Stomach (tissue), 8 donors: ENCODE measurements at regions not wholly inside any gene's neighbourhood (a gene's known extent, or its start where the extent isn't known, plus 50 kb on each side); places are given as distances from the start of the nearest gene placed in this dataset.

ENCODE experiments used
- DNase-seq, 2 donors: peaks; one replicate each; pipeline versions ENCODE4 v3.0.0 to v3.0.0-alpha.2; 2013 to 2019
- H3K27ac ChIP-seq, 5 donors: fragments of 200-600 bp in 4 of 5; sonication (generic) in 4 of 5; one replicate each; pipeline ENCODE4 v1.5.1; 2013 to 2019; ENCODE audit warnings: mild to moderate bottlenecking in 1 of 5, moderate library complexity in 1 of 5
- H3K27me3 ChIP-seq, 3 donors: fragments of 200-600 bp; sonication (generic); one replicate each; pipeline ENCODE4 v1.5.1; 2017 to 2019; ENCODE audit warnings: mixed run types in 1 of 3
- H3K36me3 ChIP-seq, 4 donors: fragments of 200-600 bp; sonication (generic); 1 replicate in 3 of 4; 2 replicates in 1 of 4; pipeline ENCODE4 v1.5.1; 2016 to 2019
- H3K4me1 ChIP-seq, 4 donors: fragments of 200-600 bp; sonication (generic); one replicate each; pipeline ENCODE4 v1.5.1; 2016 to 2019
- H3K4me3 ChIP-seq, 4 donors: fragments of 200-600 bp; sonication (generic) in 3 of 4; one replicate each; pipeline ENCODE4 v1.5.1; 2016 to 2019; ENCODE audit warnings: mild to moderate bottlenecking in 1 of 4
- H3K9me3 ChIP-seq, 4 donors: fragments of 200-600 bp; sonication (generic); one replicate each; pipeline ENCODE4 v1.5.1; 2016 to 2019
- CTCF ChIP-seq, 7 experiments: fragments of 450-650 bp in 4 of 7; fragments of 200-600 bp in 3 of 7; sonication (generic) in 3 of 7; IDR thresholded peaks; one replicate each; pipeline ENCODE4 v1.5.1; 2016 to 2019; ENCODE audit warnings: antibody characterized with exemption in 7 of 7, control low read depth in 2 of 7, mild to moderate bottlenecking in 1 of 7
- EP300 ChIP-seq: sonication (generic); formaldehyde crosslinking; IDR thresholded peaks from one replicate; pipeline ENCODE4 v1.6.1; 2017; ENCODE audit warnings: antibody characterized with exemption
- POLR2A ChIP-seq, 4 donors: fragments of 450-650 bp; IDR thresholded peaks; one replicate each; pipeline ENCODE4 v1.6.1; 2016; ENCODE audit warnings: antibody characterized with exemption in 4 of 4, control low read depth in 2 of 4, mild to moderate bottlenecking in 1 of 4, moderate library complexity in 1 of 4
- POLR2AphosphoS5 ChIP-seq, 3 donors: sonication (generic); formaldehyde crosslinking; IDR thresholded peaks; one replicate each; pipeline ENCODE4 v1.6.1; 2016; ENCODE audit warnings: antibody characterized with exemption in 3 of 3
- WGBS, 5 donors: extraction: QIAGEN DNeasy Blood & Tissue Kit in 3 of 5; methylation state at CpG; one replicate each; pipeline versions ENCODE4 v1.1.5 to v1.1.7; 2013 to 2018; 5-methylcytosine and 5-hydroxymethylcytosine counted together
- intact Hi-C: fragments of 100-400 bp; cut with DNase I; formaldehyde crosslinking; loops from one replicate; pipeline ENCODE4 v1.15.1; 2023; ENCODE audit warnings: low total_unique reads
- donor health status: healthy with polysubstance abuse.
- donor health status: Bipolar disorder and iron deficiency.
- donor health status: healthy.

DNA sequence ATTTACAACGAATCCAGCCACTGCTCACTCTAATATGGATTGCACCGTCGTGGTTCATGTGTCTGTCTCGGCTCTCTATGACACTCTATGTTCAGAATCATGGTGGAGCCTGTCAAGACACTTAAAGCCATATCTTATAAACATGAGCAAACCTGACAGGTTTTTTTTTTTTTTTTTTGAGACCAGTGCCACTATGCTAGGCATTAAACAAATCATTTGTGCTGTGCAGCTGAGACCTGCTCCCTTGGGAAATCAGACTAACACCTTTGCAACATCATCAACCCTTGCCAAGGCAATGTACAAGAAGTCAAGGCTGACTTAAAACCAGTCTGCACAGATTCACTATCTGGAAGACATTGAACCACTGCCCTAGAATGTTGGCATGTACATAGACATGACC is 181.2 kb upstream of the ANK3 start:
- H3K4me3 ChIP-seq: no peak overlapping the region
- TF ChIP-seq POLR2A (IDR thresholded peaks at IDR 0.05) (no peak), POLR2AphosphoS5 (IDR thresholded peaks at IDR 0.05) (no peak), CTCF (IDR thresholded peaks at IDR 0.05) (no peak), EP300 (no peak)
- H3K9me3 ChIP-seq: peaks cover 0 to 4% (median 0%) of the 10 kb centered on the region in 4 donors
- H3K4me1 ChIP-seq: peaks cover 0 to 21% (median 15%) of the 10 kb centered on the region in 4 donors
- intact Hi-C loops: no loop called here
- H3K27me3 ChIP-seq: no peaks in the 10 kb centered on the region
- H3K36me3 ChIP-seq: no peaks in the 10 kb centered on the region
- WGBS, 5 donors: 86 to 98% (median 94%) methylated on average over 4 of the region's 4 CpGs
- H3K27ac ChIP-seq: no peak overlapping the region
- no peak for DNase-seq

DNA sequence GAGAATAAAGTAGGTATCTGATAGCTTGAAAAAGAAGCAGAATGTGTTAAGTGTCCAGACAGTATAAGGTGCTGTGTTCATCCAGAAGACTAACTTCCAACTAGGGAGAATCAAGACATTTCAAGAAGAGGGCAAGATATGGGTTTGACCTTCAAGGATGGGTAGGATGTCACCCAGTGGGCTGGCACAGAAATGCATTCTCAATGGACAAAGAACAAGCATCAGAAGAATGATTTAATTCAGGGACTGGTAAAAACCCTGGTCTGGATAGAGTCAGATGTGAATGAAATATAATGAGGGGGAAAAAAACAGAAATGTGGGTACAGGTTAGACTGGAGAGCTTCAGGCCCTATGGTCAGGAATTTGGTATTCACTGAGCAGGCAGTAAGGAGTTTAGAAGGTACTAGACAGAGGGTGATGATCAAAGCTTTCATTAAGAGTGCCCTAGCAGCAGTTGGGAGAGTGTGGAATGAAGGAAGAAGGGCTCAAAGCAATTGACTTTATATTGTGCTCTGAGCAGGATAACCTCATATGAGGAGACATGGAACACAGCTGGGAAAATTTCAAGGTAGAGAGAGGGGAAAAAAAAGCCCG is 180.7 kb upstream of the ANK3 start:
- Histone ChIP-seq H3K27ac (no peak overlapping the region), H3K4me3 (no peak overlapping the region), H3K27me3 (no peaks in the 10 kb centered on the region), H3K4me1 (peaks cover 0 to 20% (median 14%) of the 10 kb centered on the region in 4 donors), H3K36me3 (no peaks in the 10 kb centered on the region), H3K9me3 (peaks cover 0 to 4% (median 0%) of the 10 kb centered on the region in 4 donors)
- DNase-seq: no peak
- whole genome bisulfite sequencing, 5 donors: 83 to 96% (median 94%) methylated on average over 1 of the region's 1 CpG
- intact Hi-C loops: no loop called here
- TF ChIP-seq CTCF (IDR thresholded peaks at IDR 0.05) (no peak), EP300 (no peak), POLR2AphosphoS5 (IDR thresholded peaks at IDR 0.05) (no peak), POLR2A (IDR thresholded peaks at IDR 0.05) (no peak)

DNA sequence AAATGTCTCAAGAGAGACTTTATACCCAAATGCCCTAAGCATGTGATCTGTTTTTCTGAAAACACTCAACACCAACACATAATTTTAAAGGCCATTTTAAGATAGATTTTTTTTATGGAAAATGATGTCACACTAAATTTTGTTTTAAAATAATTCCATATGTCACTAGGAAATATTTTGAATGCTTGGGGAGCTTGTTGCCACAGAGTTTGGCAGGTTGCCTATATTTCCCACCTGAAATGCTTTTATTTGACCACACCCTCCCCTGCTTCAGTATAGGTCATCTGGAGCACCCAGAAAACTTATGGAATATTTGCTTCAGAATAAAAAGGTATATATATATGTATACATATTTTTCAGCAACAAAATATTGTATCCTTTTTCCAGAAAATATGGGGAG is 180.0 kb upstream of the ANK3 start:
- H3K36me3 ChIP-seq: no peaks in the 10 kb centered on the region
- H3K27ac ChIP-seq: no peak overlapping the region
- DNase-seq: no peak
- no peak overlapping the region for H3K4me3 ChIP-seq
- H3K9me3 ChIP-seq: peaks cover 0 to 4% (median 0%) of the 10 kb centered on the region in 4 donors
- peaks cover 0 to 20% (median 14%) of the 10 kb centered on the region in 4 donors for H3K4me1 ChIP-seq
- TF ChIP-seq POLR2AphosphoS5 (IDR thresholded peaks at IDR 0.05) (no peak), EP300 (no peak)
- intact Hi-C loops: no loop called here
- no peaks in the 10 kb centered on the region for H3K27me3 ChIP-seq

DNA sequence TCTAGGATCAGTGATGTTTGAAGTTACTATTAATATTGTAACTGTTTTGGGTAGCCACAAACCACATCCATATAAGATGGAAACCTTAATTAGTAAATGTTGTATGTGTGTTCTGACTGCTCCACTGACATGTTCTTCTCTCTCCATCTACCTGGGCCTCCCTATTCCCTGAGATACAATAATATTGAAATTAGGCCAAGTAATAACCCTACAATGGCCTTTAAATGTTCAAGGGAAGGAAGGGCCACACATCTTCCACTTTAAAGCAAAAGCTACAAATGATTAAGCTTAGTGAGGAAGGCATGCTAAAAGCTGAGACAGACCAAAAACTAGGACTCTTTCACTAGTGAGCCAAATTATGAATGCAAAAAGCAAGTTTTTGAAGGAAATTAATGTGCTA is 176.4 kb upstream of the ANK3 start:
- Histone ChIP-seq H3K9me3 (peaks cover 0 to 4% (median 0%) of the 10 kb centered on the region in 4 donors), H3K27me3 (no peaks in the 10 kb centered on the region), H3K36me3 (no peaks in the 10 kb centered on the region), H3K27ac (no peak overlapping the region), H3K4me1 (no peaks in the 10 kb centered on the region), H3K4me3 (no peak overlapping the region)
- intact Hi-C loops: no loop called here
- TF ChIP-seq CTCF (IDR thresholded peaks at IDR 0.05) (no peak), POLR2AphosphoS5 (IDR thresholded peaks at IDR 0.05) (no peak), POLR2A (IDR thresholded peaks at IDR 0.05) (no peak), EP300 (no peak)
- no peak for DNase-seq

GRCh38 chr10:60565492-60565891 is 175.8 kb upstream of the ANK3 start:
- Histone ChIP-seq H3K9me3 (peaks cover 0 to 4% (median 0%) of the 10 kb centered on the region in 4 donors), H3K27me3 (no peaks in the 10 kb centered on the region), H3K27ac (no peak overlapping the region), H3K4me3 (no peak overlapping the region), H3K4me1 (no peaks in the 10 kb centered on the region), H3K36me3 (no peaks in the 10 kb centered on the region)
- whole genome bisulfite sequencing, 5 donors: 76 to 89% (median 83%) methylated on average over 2 of the region's 2 CpGs
- no peak for TF ChIP-seq CTCF (IDR thresholded peaks at IDR 0.05)
- DNase-seq: no peak
- intact Hi-C loops: no loop called here
